Stimulated activated naive B cell treated with anti-CD40 and anti-IgM and Interleukin-4, amounts not matched to agents 10 μg/mL and 1 μg/mL and 100 μg/mL, for 72 hours (primary cell): ENCODE measurements at regions not wholly inside any gene's neighbourhood (a gene's known extent, or its start where the extent isn't known, plus 50 kb on each side); places are given as distances from the start of the nearest gene placed in this dataset.

Source experiments
- ATAC-seq, 2 donors: fragments of 150-1000 bp; cut with Tn5 transposase; replicated peaks; 2 replicates each; pipeline ENCODE4 v1.10.0; 2021; ENCODE audit warnings: moderate library complexity in 1 of 2
- DNase-seq: peaks from one replicate; pipeline ENCODE4 v3.0.0; 2021
- H3K27ac Mint-ChIP-seq: one replicate; pipeline ENCODE4 v1.8.0; 2022; ENCODE audit warnings: mild to moderate bottlenecking, mixed read lengths
- H3K27me3 Mint-ChIP-seq, 2 donors: one replicate each; pipeline ENCODE4 v1.8.0; 2022; ENCODE audit warnings: mixed read lengths in 2 of 2
- H3K36me3 Mint-ChIP-seq, 2 donors: one replicate each; pipeline ENCODE4 v1.8.0; 2022; ENCODE audit warnings: mixed read lengths in 2 of 2, mild to moderate bottlenecking in 1 of 2
- H3K4me1 Mint-ChIP-seq, 2 donors: one replicate each; pipeline ENCODE4 v1.8.0; 2022; ENCODE audit warnings: mixed read lengths in 2 of 2, mild to moderate bottlenecking in 1 of 2
- H3K4me3 Mint-ChIP-seq, 2 donors: one replicate each; pipeline ENCODE4 v1.8.0; 2022; ENCODE audit warnings: mild to moderate bottlenecking in 2 of 2, mixed read lengths in 2 of 2, moderate library complexity in 1 of 2
- H3K9me3 Mint-ChIP-seq, 2 donors: one replicate each; pipeline ENCODE4 v1.8.0; 2022; ENCODE audit warnings: mixed read lengths in 2 of 2, mild to moderate bottlenecking in 1 of 2

DNA sequence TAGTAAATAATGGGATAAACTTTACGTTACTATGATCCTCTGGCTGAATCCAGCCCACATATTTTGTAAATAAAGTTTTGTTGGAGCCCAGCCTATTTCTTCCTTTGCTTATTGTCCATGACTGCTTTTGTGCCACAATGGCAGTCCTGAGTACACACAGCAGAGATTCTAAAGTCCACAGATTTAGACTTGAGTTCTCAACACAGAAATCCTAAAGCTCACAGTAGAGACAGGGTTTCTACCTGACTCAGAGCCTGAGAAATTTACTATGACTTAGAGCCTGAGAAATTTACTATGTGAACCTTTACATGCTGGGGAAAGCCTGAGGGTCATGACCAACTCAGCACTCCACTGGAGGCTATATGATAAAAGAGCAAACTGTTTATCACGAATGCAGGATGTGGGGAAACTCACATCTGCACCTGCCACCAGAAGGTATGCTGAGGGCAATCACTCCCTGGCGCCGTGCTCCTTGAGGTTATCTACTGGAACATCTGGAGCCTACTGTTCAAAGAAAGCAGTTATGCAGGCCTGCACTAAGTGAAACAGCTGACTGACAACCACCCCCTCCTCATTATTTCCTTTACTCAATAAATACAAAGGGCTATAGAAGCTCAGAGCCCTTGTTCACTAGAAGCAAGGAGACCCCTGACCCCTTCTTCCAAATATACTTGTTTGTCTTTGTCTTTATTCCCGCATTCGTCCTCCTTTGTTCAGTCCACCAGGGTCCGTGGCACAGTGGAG, 52.6 kb upstream of the BICD1 start:
- Mint-ChIP-seq H3K36me3 (peaks cover 2 to 3% of the 10 kb centered on the region in 2 donors), H3K4me3 (no peak overlapping the region), H3K4me1 (peaks cover 0 to 7% of the 10 kb centered on the region in 2 donors), H3K9me3 (peaks cover 3 to 7% of the 10 kb centered on the region in 2 donors), H3K27ac (no peak overlapping the region), H3K27me3 (no peaks in the 10 kb centered on the region)
- no peak for ATAC-seq
- no peak for DNase-seq
